HEK293 (cell line): ENCODE measurements at regions not wholly inside any gene's neighbourhood (a gene's known extent, or its start where the extent isn't known, plus 50 kb on each side); places are given as distances from the start of the nearest gene placed in this dataset.

Source experiments
- CTCF ChIA-PET: fragments of 350-600 bp; formaldehyde crosslinking; extraction: SDS; loops from one replicate; lab custom pipeline; 2021; ENCODE audit warnings: antibody characterized with exemption; lab: Yijun Ruan, JAX
- POLR2A ChIA-PET: fragments of 300-600 bp; formaldehyde crosslinking; extraction: SDS; loops from one replicate; lab custom pipeline; 2020; ENCODE audit warnings: antibody characterized with exemption, inconsistent platforms; lab: Yijun Ruan, JAX
- H3K27ac ChIP-seq: fragments of 200-500 bp; sonication (Bioruptor generic); 2 replicates; pipeline ENCODE4 v1.5.1; 2014; ENCODE audit warnings: low read depth, low read length, control low read depth, inconsistent platforms; ENCODE audit errors: extremely low read depth
- H3K36me3 ChIP-seq, 2 experiments: fragments of 200-500 bp in 1 of 2; sonication (Bioruptor generic) in 1 of 2; 1 replicate in 1 of 2; 2 replicates in 1 of 2; pipeline ENCODE4 v1.5.1; 2014 to 2017; ENCODE audit warnings: inconsistent platforms in 2 of 2, low read length in 2 of 2; ENCODE audit not compliant: control insufficient read depth in 2 of 2, insufficient read depth in 1 of 2
- H3K4me1 ChIP-seq: fragments of 200-500 bp; sonication (Bioruptor generic); 2 replicates; pipeline ENCODE4 v1.5.1; 2014; ENCODE audit warnings: mild to moderate bottlenecking, low read length, inconsistent platforms; ENCODE audit not compliant: control insufficient read depth, insufficient read depth
- H3K4me3 ChIP-seq: 2 replicates; pipeline ENCODE4 v1.5.1; 2011; ENCODE audit warnings: low read depth, mild to moderate bottlenecking, control low read depth, low read length, moderate library complexity
- H3K9me3 ChIP-seq: fragments of 200-500 bp; sonication (Bioruptor generic); 2 replicates; pipeline ENCODE4 v1.5.1; 2014; ENCODE audit warnings: low read depth, low read length, inconsistent platforms; ENCODE audit not compliant: control insufficient read depth, insufficient read depth
- GFI1B ChIP-seq: fragments of 450-650 bp; formaldehyde crosslinking; IDR thresholded peaks from 2 replicates; pipeline ENCODE4 v1.5.1; 2016; ENCODE audit warnings: missing biosample characterization, missing genetic modification characterization
- IKZF3 ChIP-seq: fragments of 450-650 bp; IDR thresholded peaks from 2 replicates; pipeline ENCODE4 v1.5.0; 2018; ENCODE audit warnings: missing biosample characterization, mild to moderate bottlenecking, missing genetic modification characterization, moderate library complexity
- OSR2 ChIP-seq: fragments of 450-650 bp; formaldehyde crosslinking; IDR thresholded peaks from 2 replicates; pipeline ENCODE4 v1.5.1; 2016; ENCODE audit warnings: missing biosample characterization, missing genetic modification characterization
- SCRT1 ChIP-seq: fragments of 450-650 bp; formaldehyde crosslinking; IDR thresholded peaks from 2 replicates; pipeline ENCODE4 v1.5.1; 2016; ENCODE audit warnings: missing biosample characterization, missing genetic modification characterization, borderline replicate concordance
- TCF7L2 ChIP-seq: IDR thresholded peaks from 2 replicates; pipeline ENCODE4 v1.6.1; 2011; ENCODE audit warnings: low read depth, mild to moderate bottlenecking, inconsistent platforms, low read length, moderate library complexity, borderline replicate concordance
- YY2 ChIP-seq: fragments of 450-650 bp; formaldehyde crosslinking; IDR thresholded peaks from 2 replicates; pipeline ENCODE4 v1.5.1; 2016; ENCODE audit warnings: missing biosample characterization, missing genetic modification characterization
- ZBTB20 ChIP-seq: fragments of 450-650 bp; formaldehyde crosslinking; IDR thresholded peaks from 2 replicates; pipeline ENCODE4 v1.5.1; 2016; ENCODE audit warnings: missing biosample characterization, missing genetic modification characterization
- ZFP3 ChIP-seq: fragments of 450-650 bp; formaldehyde crosslinking; IDR thresholded peaks from 2 replicates; pipeline ENCODE4 v1.5.1; 2016; ENCODE audit warnings: low read depth, missing biosample characterization, missing genetic modification characterization
- ZFP37 ChIP-seq: fragments of 450-650 bp; formaldehyde crosslinking; IDR thresholded peaks from 2 replicates; pipeline ENCODE4 v1.5.1; 2016; ENCODE audit warnings: missing biosample characterization, missing genetic modification characterization
- ZNF112 ChIP-seq: fragments of 450-650 bp; formaldehyde crosslinking; IDR thresholded peaks from 2 replicates; pipeline ENCODE4 v1.5.0; 2017; ENCODE audit warnings: missing biosample characterization, missing genetic modification characterization
- ZNF114 ChIP-seq: fragments of 450-650 bp; formaldehyde crosslinking; IDR thresholded peaks from 2 replicates; pipeline ENCODE4 v1.5.0; 2017; ENCODE audit warnings: missing biosample characterization, missing genetic modification characterization
- ZNF132 ChIP-seq: fragments of 450-650 bp; formaldehyde crosslinking; IDR thresholded peaks from 2 replicates; pipeline ENCODE4 v1.5.1; 2017; ENCODE audit warnings: missing biosample characterization, missing genetic modification characterization, borderline replicate concordance
- ZNF138 ChIP-seq: fragments of 450-650 bp; formaldehyde crosslinking; IDR thresholded peaks from 2 replicates; pipeline ENCODE4 v1.5.1; 2016; ENCODE audit warnings: missing biosample characterization, missing genetic modification characterization, borderline replicate concordance
- ZNF169 ChIP-seq: fragments of 450-650 bp; formaldehyde crosslinking; IDR thresholded peaks from 2 replicates; pipeline ENCODE4 v1.5.1; 2016; ENCODE audit warnings: missing biosample characterization, missing genetic modification characterization
- ZNF184 ChIP-seq: fragments of 450-650 bp; IDR thresholded peaks from 2 replicates; pipeline ENCODE4 v1.5.1; 2018; ENCODE audit warnings: missing biosample characterization, mild to moderate bottlenecking, missing genetic modification characterization
- ZNF302 ChIP-seq: fragments of 450-650 bp; formaldehyde crosslinking; IDR thresholded peaks from 2 replicates; pipeline ENCODE4 v1.5.1; 2016; ENCODE audit warnings: missing biosample characterization, missing genetic modification characterization, low read depth
- ZNF426 ChIP-seq: fragments of 450-650 bp; formaldehyde crosslinking; IDR thresholded peaks from 2 replicates; pipeline ENCODE4 v1.5.1; 2017; ENCODE audit warnings: missing biosample characterization, missing genetic modification characterization, mild to moderate bottlenecking, inconsistent platforms, moderate library complexity
- ZNF449 ChIP-seq: fragments of 450-650 bp; formaldehyde crosslinking; IDR thresholded peaks from 2 replicates; pipeline ENCODE4 v1.5.1; 2017; ENCODE audit warnings: missing biosample characterization, mild to moderate bottlenecking, missing genetic modification characterization, moderate library complexity
- ZNF561 ChIP-seq: fragments of 450-650 bp; IDR thresholded peaks from 2 replicates; pipeline ENCODE4 v1.5.1; 2018; ENCODE audit warnings: missing biosample characterization, missing genetic modification characterization, borderline replicate concordance
- ZNF768 ChIP-seq: fragments of 450-650 bp; formaldehyde crosslinking; IDR thresholded peaks from 2 replicates; pipeline ENCODE4 v1.5.1; 2018; ENCODE audit warnings: missing biosample characterization, mild to moderate bottlenecking, missing genetic modification characterization
- ZNF791 ChIP-seq: fragments of 450-650 bp; formaldehyde crosslinking; IDR thresholded peaks from 2 replicates; pipeline ENCODE4 v1.5.1; 2016; ENCODE audit warnings: missing biosample characterization, missing genetic modification characterization
- ZNF792 ChIP-seq: fragments of 450-650 bp; formaldehyde crosslinking; IDR thresholded peaks from 2 replicates; pipeline ENCODE4 v1.5.1; 2016; ENCODE audit warnings: missing biosample characterization, missing genetic modification characterization
- ZNF843 ChIP-seq: fragments of 450-650 bp; formaldehyde crosslinking; IDR thresholded peaks from 2 replicates; pipeline ENCODE4 v1.5.1; 2016; ENCODE audit warnings: missing biosample characterization, missing genetic modification characterization
- ZXDB ChIP-seq: fragments of 450-650 bp; formaldehyde crosslinking; IDR thresholded peaks from 2 replicates; pipeline ENCODE4 v1.5.1; 2016; ENCODE audit warnings: missing biosample characterization, missing genetic modification characterization
- TF ChIP-seq, protein P1 (sequence below): fragments of 450-650 bp; formaldehyde crosslinking; IDR thresholded peaks from 2 replicates; pipeline ENCODE4 v1.5.1; 2016; ENCODE audit warnings: missing biosample characterization, missing genetic modification characterization, low read depth
- TF ChIP-seq, protein P2 (sequence below): fragments of 450-650 bp; formaldehyde crosslinking; IDR thresholded peaks from 2 replicates; pipeline ENCODE4 v1.5.1; 2017; ENCODE audit warnings: missing biosample characterization, missing genetic modification characterization
- TF ChIP-seq, protein P3 (sequence below): fragments of 450-650 bp; formaldehyde crosslinking; IDR thresholded peaks from 2 replicates; pipeline ENCODE4 v1.5.1; 2016; ENCODE audit warnings: missing biosample characterization, missing genetic modification characterization

- no peak overlapping the region for H3K4me3 ChIP-seq
- no peaks in the 10 kb centered on the region for H3K36me3 ChIP-seq
- TF ChIP-seq ZFP3 (tag by site-specific recombination) (no peak), ZBTB20 (tag by site-specific recombination) (no peak), ZNF132 (tag by site-specific recombination) (no peak), ZNF169 (tag by site-specific recombination) (no peak), ZNF426 (tag by site-specific recombination) (no peak), ZNF768 (tag by site-specific recombination) (no peak), GFI1B (no peak), ZFP37 (tag by site-specific recombination) (no peak)
- TF ChIP-seq, protein P1, sequence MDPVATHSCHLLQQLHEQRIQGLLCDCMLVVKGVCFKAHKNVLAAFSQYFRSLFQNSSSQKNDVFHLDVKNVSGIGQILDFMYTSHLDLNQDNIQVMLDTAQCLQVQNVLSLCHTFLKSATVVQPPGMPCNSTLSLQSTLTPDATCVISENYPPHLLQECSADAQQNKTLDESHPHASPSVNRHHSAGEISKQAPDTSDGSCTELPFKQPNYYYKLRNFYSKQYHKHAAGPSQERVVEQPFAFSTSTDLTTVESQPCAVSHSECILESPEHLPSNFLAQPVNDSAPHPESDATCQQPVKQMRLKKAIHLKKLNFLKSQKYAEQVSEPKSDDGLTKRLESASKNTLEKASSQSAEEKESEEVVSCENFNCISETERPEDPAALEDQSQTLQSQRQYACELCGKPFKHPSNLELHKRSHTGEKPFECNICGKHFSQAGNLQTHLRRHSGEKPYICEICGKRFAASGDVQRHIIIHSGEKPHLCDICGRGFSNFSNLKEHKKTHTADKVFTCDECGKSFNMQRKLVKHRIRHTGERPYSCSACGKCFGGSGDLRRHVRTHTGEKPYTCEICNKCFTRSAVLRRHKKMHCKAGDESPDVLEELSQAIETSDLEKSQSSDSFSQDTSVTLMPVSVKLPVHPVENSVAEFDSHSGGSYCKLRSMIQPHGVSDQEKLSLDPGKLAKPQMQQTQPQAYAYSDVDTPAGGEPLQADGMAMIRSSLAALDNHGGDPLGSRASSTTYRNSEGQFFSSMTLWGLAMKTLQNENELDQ (tag by site-specific recombination), result no peak
- TF ChIP-seq, protein P2, sequence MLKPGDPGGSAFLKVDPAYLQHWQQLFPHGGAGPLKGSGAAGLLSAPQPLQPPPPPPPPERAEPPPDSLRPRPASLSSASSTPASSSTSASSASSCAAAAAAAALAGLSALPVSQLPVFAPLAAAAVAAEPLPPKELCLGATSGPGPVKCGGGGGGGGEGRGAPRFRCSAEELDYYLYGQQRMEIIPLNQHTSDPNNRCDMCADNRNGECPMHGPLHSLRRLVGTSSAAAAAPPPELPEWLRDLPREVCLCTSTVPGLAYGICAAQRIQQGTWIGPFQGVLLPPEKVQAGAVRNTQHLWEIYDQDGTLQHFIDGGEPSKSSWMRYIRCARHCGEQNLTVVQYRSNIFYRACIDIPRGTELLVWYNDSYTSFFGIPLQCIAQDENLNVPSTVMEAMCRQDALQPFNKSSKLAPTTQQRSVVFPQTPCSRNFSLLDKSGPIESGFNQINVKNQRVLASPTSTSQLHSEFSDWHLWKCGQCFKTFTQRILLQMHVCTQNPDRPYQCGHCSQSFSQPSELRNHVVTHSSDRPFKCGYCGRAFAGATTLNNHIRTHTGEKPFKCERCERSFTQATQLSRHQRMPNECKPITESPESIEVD, result no peak
- CTCF ChIA-PET, result interaction anchor here (0.7 kb wide), 1 partner anchor 294 kb away, joined by 3 read pairs; no protein-coding TSS in a partner anchor
- POLR2A ChIA-PET, result no interaction called here
- H3K4me1 ChIP-seq, result no peaks in the 10 kb centered on the region
- H3K27ac ChIP-seq, result no peak overlapping the region
- no peaks in the 10 kb centered on the region for H3K9me3 ChIP-seq
These were observed 109.1 kb upstream of the CYP1B1 start for GRCh38 chr2:38185012-38185491.

GRCh38 chr2:38182492-38183003, 106.6 kb upstream of the CYP1B1 start:
- Histone ChIP-seq H3K4me1 (no peaks in the 10 kb centered on the region), H3K9me3 (no peaks in the 10 kb centered on the region), H3K36me3 (no peaks in the 10 kb centered on the region), H3K27ac (no peak overlapping the region), H3K4me3 (no peak overlapping the region)
- ChIA-PET POLR2A (no interaction called here), CTCF (no interaction called here)
- TF ChIP-seq ZBTB20 (tag by site-specific recombination) (no peak), ZNF791 (no peak), TCF7L2 (no peak), ZNF138 (tag by site-specific recombination) (no peak), ZNF561 (no peak), ZNF184 (tag by site-specific recombination) (no peak), ZNF114 (tag by site-specific recombination) (no peak), ZNF449 (no peak), ZNF843 (tag by site-specific recombination) (no peak), ZNF302 (tag by site-specific recombination) (no peak), ZNF792 (tag by site-specific recombination) (no peak), OSR2 (no peak), YY2 (tag by site-specific recombination) (no peak), IKZF3 (tag by site-specific recombination) (no peak), ZXDB (tag by site-specific recombination) (no peak), ZNF112 (tag by site-specific recombination) (no peak), SCRT1 (tag by site-specific recombination) (no peak)
- TF ChIP-seq, protein P3, sequence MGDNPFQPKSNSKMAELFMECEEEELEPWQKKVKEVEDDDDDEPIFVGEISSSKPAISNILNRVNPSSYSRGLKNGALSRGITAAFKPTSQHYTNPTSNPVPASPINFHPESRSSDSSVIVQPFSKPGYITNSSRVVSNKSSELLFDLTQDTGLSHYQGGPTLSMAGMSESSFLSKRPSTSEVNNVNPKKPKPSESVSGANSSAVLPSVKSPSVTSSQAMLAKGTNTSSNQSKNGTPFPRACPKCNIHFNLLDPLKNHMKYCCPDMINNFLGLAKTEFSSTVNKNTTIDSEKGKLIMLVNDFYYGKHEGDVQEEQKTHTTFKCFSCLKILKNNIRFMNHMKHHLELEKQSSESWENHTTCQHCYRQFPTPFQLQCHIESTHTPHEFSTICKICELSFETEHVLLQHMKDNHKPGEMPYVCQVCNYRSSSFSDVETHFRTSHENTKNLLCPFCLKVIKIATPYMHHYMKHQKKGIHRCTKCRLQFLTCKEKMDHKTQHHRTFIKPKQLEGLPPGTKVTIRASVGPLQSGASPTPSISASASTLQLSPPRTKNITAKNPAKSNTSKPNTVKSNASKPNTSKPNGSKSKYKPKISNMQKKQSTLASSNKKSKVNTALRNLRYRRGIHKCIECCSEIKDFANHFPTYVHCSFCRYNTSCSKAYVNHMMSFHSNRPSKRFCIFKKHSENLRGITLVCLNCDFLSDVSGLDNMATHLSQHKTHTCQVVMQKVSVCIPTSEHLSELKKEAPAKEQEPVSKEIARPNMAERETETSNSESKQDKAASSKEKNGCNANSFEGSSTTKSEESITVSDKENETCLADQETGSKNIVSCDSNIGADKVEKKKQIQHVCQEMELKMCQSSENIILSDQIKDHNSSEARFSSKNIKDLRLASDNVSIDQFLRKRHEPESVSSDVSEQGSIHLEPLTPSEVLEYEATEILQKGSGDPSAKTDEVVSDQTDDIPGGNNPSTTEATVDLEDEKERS (tag by site-specific recombination), result no peak
